CD4-positive, alpha-beta memory T cell (primary cell): ENCODE measurements at regions not wholly inside any gene's neighbourhood (a gene's known extent, or its start where the extent isn't known, plus 50 kb on each side); places are given as distances from the start of the nearest gene placed in this dataset.

Experiments
- CTCF ChIA-PET: fragments of 350-600 bp; sonication (Branson Sonifier 250); formaldehyde crosslinking; loops from one replicate; lab custom pipeline; 2021; ENCODE audit warnings: inconsistent platforms; ENCODE audit not compliant: partially characterized antibody; lab: Charles Lee
- POLR2A ChIA-PET: fragments of 350-600 bp; sonication (Branson Sonifier 250); formaldehyde crosslinking; loops from one replicate; lab custom pipeline; 2021; ENCODE audit not compliant: partially characterized antibody; lab: Charles Lee
- DNase-seq, 5 donors: peaks; one replicate each; pipeline versions ENCODE4 v3.0.0 to v3.0.0-alpha.2; 2020 to 2022; ENCODE audit warnings: mixed read lengths in 1 of 5
- H3K27ac ChIP-seq: one replicate; pipeline ENCODE4 v1.7.0; 2013; ENCODE audit warnings: low read depth, low read length
- H3K27me3 ChIP-seq: 2 replicates; pipeline ENCODE4 v1.7.0; 2013; ENCODE audit warnings: mild to moderate bottlenecking, low read length, moderate library complexity; ENCODE audit not compliant: insufficient read depth
- H3K36me3 ChIP-seq: 2 replicates; pipeline ENCODE4 v1.7.0; 2013; ENCODE audit warnings: mild to moderate bottlenecking, low read length, moderate library complexity; ENCODE audit not compliant: insufficient read depth
- H3K4me1 ChIP-seq: 2 replicates; pipeline ENCODE4 v1.7.0; 2013; ENCODE audit warnings: mild to moderate bottlenecking, low read length, moderate library complexity; ENCODE audit not compliant: insufficient read depth
- H3K4me3 ChIP-seq, 2 donors: one replicate each; pipeline ENCODE4 v1.7.0; 2013; ENCODE audit warnings: low read length in 2 of 2, mild to moderate bottlenecking in 1 of 2
- H3K9me3 ChIP-seq, 2 donors: one replicate each; pipeline ENCODE4 v1.7.0; 2013; ENCODE audit warnings: low read length in 2 of 2, control low read depth in 1 of 2; ENCODE audit not compliant: control insufficient read depth in 1 of 2
- H3K27ac Mint-ChIP-seq, 7 donors: one replicate each; pipeline ENCODE4 v1.8.0; 2020 to 2021; ENCODE audit warnings: mixed read lengths in 7 of 7, mild to moderate bottlenecking in 6 of 7, inconsistent platforms in 3 of 7, moderate library complexity in 3 of 7
- H3K27me3 Mint-ChIP-seq, 2 donors: one replicate each; pipeline ENCODE4 v1.8.0; 2020 to 2021; ENCODE audit warnings: mixed read lengths in 2 of 2
- H3K36me3 Mint-ChIP-seq, 2 donors: one replicate each; pipeline ENCODE4 v1.8.0; 2020 to 2021; ENCODE audit warnings: mixed read lengths in 2 of 2, inconsistent platforms in 1 of 2, mild to moderate bottlenecking in 1 of 2
- H3K4me1 Mint-ChIP-seq, 4 donors: one replicate each; pipeline ENCODE4 v1.8.0; 2020 to 2021; ENCODE audit warnings: mixed read lengths in 4 of 4, mild to moderate bottlenecking in 1 of 4
- H3K4me3 Mint-ChIP-seq, 8 donors: one replicate each; pipeline ENCODE4 v1.8.0; 2020 to 2021; ENCODE audit warnings: mixed read lengths in 8 of 8, mild to moderate bottlenecking in 7 of 8, moderate library complexity in 6 of 8, inconsistent platforms in 3 of 8
- H3K9me3 Mint-ChIP-seq, 8 donors: one replicate each; pipeline ENCODE4 v1.8.0; 2020 to 2021; ENCODE audit warnings: mixed read lengths in 8 of 8, mild to moderate bottlenecking in 5 of 8, inconsistent platforms in 3 of 8, moderate library complexity in 1 of 8
- intact Hi-C: fragments of 100-400 bp; cut with micrococcal nuclease; formaldehyde crosslinking; loops from one replicate; pipeline ENCODE4 v1.15.1; 2023

DNA sequence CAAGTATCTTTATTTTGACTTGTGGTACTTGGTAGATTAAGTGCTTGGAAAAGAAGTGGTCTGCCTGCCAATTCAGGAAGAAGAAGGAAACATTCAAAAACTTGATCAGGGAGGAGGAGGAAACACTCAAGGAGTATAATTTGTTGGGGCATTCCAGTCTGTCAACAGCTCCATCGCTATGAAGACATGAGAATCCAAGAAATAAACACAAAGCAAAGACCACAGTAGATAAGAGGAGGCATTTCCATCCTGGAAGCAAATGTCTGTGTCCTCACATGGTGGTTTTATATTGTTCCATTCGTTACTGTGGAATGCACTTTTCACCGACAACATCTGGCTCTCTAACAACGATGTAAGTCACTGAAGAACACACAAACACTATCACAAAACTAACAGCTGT lies 176.1 kb upstream of the FRMD4B start:
- Mint-ChIP-seq H3K36me3 (no peaks in the 10 kb centered on the region), H3K4me1 (no peaks in the 10 kb centered on the region), H3K4me3 (no peak overlapping the region), H3K27ac (no peak overlapping the region), H3K9me3 (peaks cover 0 to 7% (median 2%) of the 10 kb centered on the region in 8 donors), H3K27me3 (peaks cover 6 to 12% of the 10 kb centered on the region in 2 donors)
- Histone ChIP-seq H3K36me3 (no peaks in the 10 kb centered on the region), H3K9me3 (no peaks in the 10 kb centered on the region), H3K4me1 (no peaks in the 10 kb centered on the region), H3K27me3 (no peaks in the 10 kb centered on the region), H3K4me3 (no peak overlapping the region), H3K27ac (no peak overlapping the region)
- no peak for DNase-seq
- intact Hi-C loops = no loop called here
- POLR2A ChIA-PET = no interaction called here
- CTCF ChIA-PET = no interaction called here

DNA sequence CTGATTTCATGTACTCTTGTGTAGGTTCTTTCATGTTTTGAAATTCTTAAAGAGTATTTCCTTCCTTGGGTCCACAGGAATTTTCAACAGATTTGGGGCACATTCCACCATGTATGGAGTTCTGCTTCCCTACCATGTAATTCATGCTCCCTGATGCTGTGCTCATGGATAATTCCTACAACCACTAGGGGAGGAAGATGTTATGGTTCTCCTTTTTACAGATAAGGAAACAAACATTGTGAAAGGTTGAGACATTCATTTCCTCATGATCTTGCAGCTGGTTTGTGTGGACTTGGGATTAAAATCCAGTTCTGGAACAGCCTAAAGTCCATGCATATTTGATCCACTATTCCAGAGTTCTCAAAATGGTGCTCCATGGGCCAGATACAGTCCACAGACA lies 174.9 kb upstream of the FRMD4B start:
- intact Hi-C loops = no loop called here
- no peaks in the 10 kb centered on the region for H3K27me3 ChIP-seq
- H3K27me3 Mint-ChIP-seq = peaks cover 2 to 9% of the 10 kb centered on the region in 2 donors
- H3K9me3 Mint-ChIP-seq = peaks cover 0 to 4% (median under 1%) of the 10 kb centered on the region in 8 donors
- H3K4me3 ChIP-seq = no peak overlapping the region
- H3K36me3 ChIP-seq = no peaks in the 10 kb centered on the region
- H3K4me3 Mint-ChIP-seq = no peak overlapping the region
- no peak overlapping the region for H3K27ac Mint-ChIP-seq
- no peak overlapping the region for H3K27ac ChIP-seq
- ChIA-PET POLR2A (no interaction called here), CTCF (no interaction called here)
- no peak for DNase-seq
- H3K4me1 Mint-ChIP-seq = no peaks in the 10 kb centered on the region
- no peaks in the 10 kb centered on the region for H3K4me1 ChIP-seq
- H3K9me3 ChIP-seq = no peaks in the 10 kb centered on the region
- H3K36me3 Mint-ChIP-seq = no peaks in the 10 kb centered on the region

DNA sequence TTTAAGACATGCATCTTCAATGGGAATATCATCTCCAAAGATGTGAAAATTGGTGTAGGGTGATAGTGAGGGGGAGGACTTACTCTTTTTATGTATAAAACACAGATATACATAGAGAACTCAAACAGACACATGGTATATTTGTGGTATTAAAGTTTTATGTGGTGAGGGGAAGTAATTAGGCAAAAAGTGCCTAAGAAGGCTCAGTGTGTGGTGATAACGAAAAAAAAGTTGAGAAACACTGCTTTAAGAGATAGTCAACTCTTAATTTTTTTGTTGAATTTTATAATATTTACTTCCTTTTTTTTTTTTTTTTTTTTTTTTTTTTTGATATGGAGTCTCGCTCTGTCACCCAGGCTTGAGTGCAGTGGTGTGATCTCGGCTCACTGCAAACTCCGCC lies 174.2 kb upstream of the FRMD4B start:
- no peaks in the 10 kb centered on the region for H3K9me3 ChIP-seq
- Mint-ChIP-seq H3K4me1 (no peaks in the 10 kb centered on the region), H3K27ac (no peak overlapping the region), H3K27me3 (peaks cover 2 to 8% of the 10 kb centered on the region in 2 donors), H3K4me3 (no peak overlapping the region), H3K36me3 (no peaks in the 10 kb centered on the region), H3K9me3 (peaks cover 0 to 4% (median under 1%) of the 10 kb centered on the region in 8 donors)
- ChIA-PET POLR2A (no interaction called here), CTCF (no interaction called here)
- H3K27ac ChIP-seq = no peak overlapping the region
- intact Hi-C loops = no loop called here
- H3K27me3 ChIP-seq = no peaks in the 10 kb centered on the region
- no peaks in the 10 kb centered on the region for H3K4me1 ChIP-seq
- no peak for DNase-seq
- H3K4me3 ChIP-seq = no peak overlapping the region
- H3K36me3 ChIP-seq = no peaks in the 10 kb centered on the region

DNA sequence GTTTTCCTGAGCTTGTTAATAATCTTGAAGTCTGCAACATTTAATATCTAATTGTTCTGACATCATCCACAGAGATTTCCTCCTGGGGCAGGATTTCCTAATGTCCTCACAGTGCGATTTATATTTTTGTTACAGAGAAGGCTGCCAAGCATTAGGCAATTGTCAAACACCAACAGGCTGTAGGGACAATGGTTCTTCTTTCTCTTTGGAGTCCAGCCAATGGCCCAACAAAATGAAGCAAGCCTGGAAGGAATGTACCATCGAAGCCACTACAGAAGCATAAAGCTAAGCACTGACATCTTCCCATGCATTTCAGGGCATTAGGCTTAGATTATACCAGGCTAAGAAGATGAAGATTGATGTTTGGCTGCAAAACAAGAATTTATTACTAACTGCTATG lies 173.0 kb upstream of the FRMD4B start:
- Histone ChIP-seq H3K27me3 (no peaks in the 10 kb centered on the region), H3K4me1 (no peaks in the 10 kb centered on the region), H3K4me3 (no peak overlapping the region), H3K9me3 (no peaks in the 10 kb centered on the region), H3K36me3 (no peaks in the 10 kb centered on the region), H3K27ac (no peak overlapping the region)
- H3K4me3 Mint-ChIP-seq = no peak overlapping the region
- H3K9me3 Mint-ChIP-seq = peaks cover 0 to 4% (median under 1%) of the 10 kb centered on the region in 8 donors
- CTCF ChIA-PET = no interaction called here
- H3K27me3 Mint-ChIP-seq = peaks cover 2 to 8% of the 10 kb centered on the region in 2 donors
- POLR2A ChIA-PET = no interaction called here
- no peak for DNase-seq
- no peaks in the 10 kb centered on the region for H3K4me1 Mint-ChIP-seq
- H3K27ac Mint-ChIP-seq = no peak overlapping the region
- H3K36me3 Mint-ChIP-seq = no peaks in the 10 kb centered on the region
- intact Hi-C loops = no loop called here

DNA sequence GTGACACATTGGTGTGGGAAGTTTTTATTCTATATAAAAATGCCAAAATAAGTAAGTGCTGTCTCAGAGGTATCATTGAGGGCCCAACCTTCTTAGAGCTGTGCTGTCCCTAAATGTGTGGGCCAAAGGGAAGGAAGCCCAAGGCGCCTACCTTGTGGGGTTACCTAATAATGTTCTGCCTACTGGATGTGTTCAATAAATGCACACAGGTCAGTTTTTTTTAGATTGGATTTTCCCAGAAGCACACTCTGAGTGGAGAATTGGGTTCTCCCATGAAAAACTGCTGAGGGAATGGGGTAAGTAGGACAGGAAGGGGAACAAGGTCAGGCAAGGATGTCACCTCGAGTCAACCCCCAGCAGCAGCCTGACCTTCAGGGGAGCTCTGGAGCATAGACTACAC lies 168.7 kb upstream of the FRMD4B start:
- POLR2A ChIA-PET = no interaction called here
- Histone ChIP-seq H3K27ac (no peak overlapping the region), H3K9me3 (no peaks in the 10 kb centered on the region), H3K27me3 (no peaks in the 10 kb centered on the region), H3K36me3 (no peaks in the 10 kb centered on the region), H3K4me1 (no peaks in the 10 kb centered on the region), H3K4me3 (no peak overlapping the region)
- CTCF ChIA-PET = no interaction called here
- intact Hi-C loops = no loop called here
- H3K4me3 Mint-ChIP-seq = no peak overlapping the region
- no peak for DNase-seq
- H3K27ac Mint-ChIP-seq = no peak overlapping the region
- H3K4me1 Mint-ChIP-seq = no peaks in the 10 kb centered on the region
- H3K9me3 Mint-ChIP-seq = peaks cover 0 to 2% (median 0%) of the 10 kb centered on the region in 8 donors
- peaks cover 2 to 3% of the 10 kb centered on the region in 2 donors for H3K27me3 Mint-ChIP-seq
- H3K36me3 Mint-ChIP-seq = no peaks in the 10 kb centered on the region

DNA sequence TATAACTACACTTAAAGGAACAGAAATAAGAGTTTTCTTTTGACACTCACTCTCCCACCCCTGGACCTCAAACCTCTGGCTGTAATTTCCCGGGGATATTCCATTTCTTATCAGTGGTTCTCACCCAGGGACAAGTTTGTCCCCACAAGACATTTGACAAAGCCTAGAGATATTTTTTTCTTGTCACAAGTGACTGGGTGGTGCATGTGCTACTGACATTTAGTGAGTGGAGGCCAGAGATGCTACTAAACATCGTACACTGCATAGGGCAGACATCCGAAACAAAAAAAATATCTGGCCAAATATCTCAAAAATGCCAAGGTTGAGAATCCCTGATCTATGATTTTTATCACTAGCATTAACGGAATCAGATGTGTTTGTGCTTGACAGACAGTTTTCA lies 168.0 kb upstream of the FRMD4B start:
- ChIA-PET POLR2A (no interaction called here), CTCF (no interaction called here)
- Mint-ChIP-seq H3K27me3 (peaks cover 0 to 3% of the 10 kb centered on the region in 2 donors), H3K4me1 (no peaks in the 10 kb centered on the region), H3K36me3 (no peaks in the 10 kb centered on the region), H3K27ac (no peak overlapping the region), H3K4me3 (no peak overlapping the region), H3K9me3 (peaks cover 0 to 2% (median 0%) of the 10 kb centered on the region in 8 donors)
- no peak for DNase-seq
- Histone ChIP-seq H3K4me1 (no peaks in the 10 kb centered on the region), H3K9me3 (no peaks in the 10 kb centered on the region), H3K27me3 (no peaks in the 10 kb centered on the region), H3K36me3 (no peaks in the 10 kb centered on the region), H3K4me3 (no peak overlapping the region), H3K27ac (no peak overlapping the region)
- intact Hi-C loops = no loop called here

DNA sequence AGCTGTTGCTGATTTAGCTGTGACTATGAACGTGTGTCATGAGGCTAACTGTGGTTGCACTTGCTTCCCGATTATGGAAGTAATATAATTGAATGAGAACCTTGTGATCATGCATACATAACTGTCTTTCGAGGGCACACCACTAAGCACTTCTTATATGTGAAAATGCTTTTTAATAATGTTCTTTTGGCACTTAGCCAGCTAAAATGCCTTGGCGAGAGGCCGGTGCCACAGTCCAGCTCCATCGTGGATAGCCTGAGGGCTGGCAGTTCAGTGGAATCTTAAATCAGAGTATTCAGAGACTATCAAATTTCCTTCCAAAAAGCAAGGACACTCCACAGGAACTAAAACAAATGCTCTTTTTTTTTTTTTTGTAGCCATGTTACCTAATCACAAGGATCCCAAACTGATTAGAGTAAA lies 161.6 kb upstream of the FRMD4B start:
- intact Hi-C loops = no loop called here
- H3K4me3 ChIP-seq = no peak overlapping the region
- peaks cover 8 to 12% of the 10 kb centered on the region in 2 donors for H3K27me3 Mint-ChIP-seq
- H3K27ac ChIP-seq = no peak overlapping the region
- no peaks in the 10 kb centered on the region for H3K9me3 ChIP-seq
- POLR2A ChIA-PET = no interaction called here
- no peak overlapping the region for H3K27ac Mint-ChIP-seq
- no peaks in the 10 kb centered on the region for H3K36me3 Mint-ChIP-seq
- no peaks in the 10 kb centered on the region for H3K36me3 ChIP-seq
- no peak for DNase-seq
- no peaks in the 10 kb centered on the region for H3K27me3 ChIP-seq
- H3K4me3 Mint-ChIP-seq = no peak overlapping the region
- H3K4me1 ChIP-seq = no peaks in the 10 kb centered on the region
- CTCF ChIA-PET = no interaction called here
- H3K9me3 Mint-ChIP-seq = no peaks in the 10 kb centered on the region
- H3K4me1 Mint-ChIP-seq = no peaks in the 10 kb centered on the region
